ENCODE measurements at regions not wholly inside any gene's neighbourhood (a gene's known extent, or its start where the extent isn't known, plus 50 kb on each side); places are given as distances from the start of the nearest gene placed in this dataset.

GRCh38 chr20:16174311-16174710 lies 398.9 kb downstream of the KIF16B start:
- no peak for DNase-seq

GRCh38 chr20:16173044-16173443 lies 400.2 kb downstream of the KIF16B start:
- DNase-seq = no peak

- DNase-seq = no peak
These were observed 402.1 kb downstream of the KIF16B start for GRCh38 chr20:16171180-16171579.

- DNase-seq = no peak
These were observed 402.8 kb downstream of the KIF16B start for GRCh38 chr20:16170406-16170971.

DNA sequence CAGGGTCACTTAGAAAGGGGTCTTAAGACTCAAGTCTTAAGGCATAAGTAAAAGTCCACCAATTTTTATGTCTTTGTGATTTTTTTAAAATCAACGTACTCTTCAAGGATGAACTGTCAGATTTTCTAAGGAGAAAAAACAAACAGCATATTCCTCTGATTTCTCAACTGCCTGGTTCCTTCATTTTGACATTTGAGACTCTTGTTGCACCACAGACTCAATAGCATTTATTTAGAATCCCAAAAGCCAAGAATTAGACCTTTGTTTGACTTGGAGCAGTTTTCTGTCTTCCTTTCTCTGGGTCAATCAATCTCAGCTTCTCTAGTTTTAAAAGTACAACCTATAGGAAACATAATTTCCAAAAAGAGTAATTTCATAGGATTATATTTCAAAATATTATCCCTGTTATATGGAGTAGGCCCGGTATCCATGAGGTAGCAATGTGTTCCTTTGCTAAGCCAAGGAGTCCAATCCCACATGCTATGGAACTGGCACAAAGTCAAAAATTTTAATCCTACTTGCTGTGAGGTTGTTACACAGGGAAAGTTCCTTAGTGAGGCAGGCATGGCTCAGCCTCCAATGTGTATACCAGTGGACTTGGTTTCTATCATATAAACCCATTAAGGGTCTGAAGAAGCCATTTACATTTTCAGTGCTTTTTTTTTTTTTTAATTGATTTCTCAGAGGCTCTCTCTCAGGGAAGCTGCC lies 405.7 kb downstream of the KIF16B start:
- DNase-seq = no peak

DNA sequence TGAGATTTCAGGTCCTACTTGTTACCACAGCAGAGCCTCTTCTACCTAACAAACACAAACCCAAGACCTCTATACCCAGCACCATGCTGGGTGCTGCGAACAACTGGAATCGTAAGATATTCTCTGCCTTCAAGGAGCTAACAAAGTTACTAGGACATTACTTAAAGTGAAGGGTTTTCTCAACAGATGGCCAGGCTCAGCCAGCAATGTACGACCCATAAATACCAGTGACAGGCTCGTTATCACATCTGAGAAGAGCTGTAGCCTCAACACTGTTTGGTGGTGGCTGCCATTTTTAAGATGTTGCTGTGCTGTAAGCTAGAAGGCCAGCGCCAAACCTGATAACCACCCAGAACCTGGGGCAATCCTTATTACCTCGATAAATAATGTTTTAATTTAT lies 406.5 kb downstream of the KIF16B start:
- DNase-seq = no peak

DNA sequence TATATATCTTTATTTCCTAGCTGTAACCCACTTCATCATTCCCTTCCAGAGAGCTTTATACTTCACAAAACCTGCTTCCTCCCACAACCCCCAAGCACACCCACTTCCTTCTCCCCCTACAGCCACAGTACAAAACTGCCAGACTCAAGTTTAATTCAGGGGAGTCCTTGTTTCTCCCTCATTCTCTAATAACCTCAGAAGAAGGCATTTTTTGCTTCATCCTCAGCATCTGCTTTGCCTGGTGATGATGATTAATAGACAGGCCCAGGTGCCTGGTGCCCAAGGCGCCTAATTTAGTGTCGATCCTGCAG lies 414.3 kb downstream of the KIF16B start:
- DNase-seq = no peak

- DNase-seq = no peak
These were observed 414.9 kb downstream of the KIF16B start for GRCh38 chr20:16158090-16158975.

GRCh38 chr20:16147916-16148315 lies 425.3 kb downstream of the KIF16B start:
- no peak for DNase-seq

DNA sequence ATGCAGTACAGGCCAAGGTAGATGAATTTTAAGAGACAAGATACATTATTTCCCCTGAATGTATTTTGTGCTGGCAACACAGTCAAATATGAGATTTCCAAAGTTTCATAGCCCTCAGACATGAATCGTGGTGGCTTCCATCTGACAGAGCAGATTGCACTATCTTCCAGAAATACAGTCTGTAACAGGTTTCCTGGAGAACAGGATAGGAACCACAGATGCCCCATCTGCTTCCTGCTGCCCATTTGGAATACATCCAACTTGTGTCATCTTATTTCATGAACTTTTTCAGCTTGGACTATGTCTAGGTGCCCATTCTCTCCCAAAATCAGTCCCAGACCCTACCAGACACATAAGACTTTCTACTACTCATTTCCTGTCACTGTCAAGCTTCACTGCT lies 426.0 kb downstream of the KIF16B start:
- no peak for DNase-seq

GRCh38 chr20:16145919-16146318 lies 427.3 kb downstream of the KIF16B start:
- DNase-seq = no peak

DNA sequence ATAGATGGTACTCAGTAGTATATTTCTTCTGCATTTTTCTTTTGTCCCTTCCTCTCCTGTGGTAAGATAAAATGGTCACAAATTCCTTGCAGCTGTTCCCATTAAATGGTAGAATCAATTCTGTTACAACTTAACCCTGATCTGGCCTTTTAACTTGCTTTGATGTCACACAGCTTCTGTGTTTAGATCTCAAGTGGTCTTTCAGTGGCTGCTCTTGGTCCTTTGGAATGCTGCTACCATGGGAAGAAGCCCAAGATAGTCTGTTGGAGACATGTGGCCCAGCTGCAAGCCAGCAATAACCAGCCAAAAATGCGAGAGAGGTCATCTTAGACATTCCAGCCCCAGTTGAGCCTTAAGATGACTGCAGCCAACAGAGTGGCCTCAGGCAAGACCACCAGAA lies 429.7 kb downstream of the KIF16B start:
- no peak for DNase-seq

DNA sequence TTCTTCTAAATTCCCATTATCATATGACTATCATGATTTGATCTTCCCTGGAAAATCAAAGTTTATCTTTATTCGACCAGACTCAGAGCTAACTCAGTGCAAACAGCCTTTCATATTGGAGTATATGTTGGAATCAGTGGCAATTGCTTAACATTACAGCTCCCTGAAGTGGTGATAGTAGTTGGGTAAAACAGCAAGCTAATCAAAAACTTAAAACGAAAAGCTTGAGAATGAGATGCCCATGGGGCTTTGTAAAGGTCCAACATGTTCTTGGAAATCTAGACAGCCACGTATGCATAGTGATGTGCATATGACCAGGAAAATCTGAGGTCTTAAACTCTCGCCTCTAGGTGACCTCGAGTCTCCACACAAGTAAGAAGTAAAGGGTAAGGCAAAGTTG lies 437.6 kb downstream of the KIF16B start:
- no peak for DNase-seq

GRCh38 chr20:16132036-16132798 lies 441.0 kb downstream of the KIF16B start:
- no peak for DNase-seq

DNA sequence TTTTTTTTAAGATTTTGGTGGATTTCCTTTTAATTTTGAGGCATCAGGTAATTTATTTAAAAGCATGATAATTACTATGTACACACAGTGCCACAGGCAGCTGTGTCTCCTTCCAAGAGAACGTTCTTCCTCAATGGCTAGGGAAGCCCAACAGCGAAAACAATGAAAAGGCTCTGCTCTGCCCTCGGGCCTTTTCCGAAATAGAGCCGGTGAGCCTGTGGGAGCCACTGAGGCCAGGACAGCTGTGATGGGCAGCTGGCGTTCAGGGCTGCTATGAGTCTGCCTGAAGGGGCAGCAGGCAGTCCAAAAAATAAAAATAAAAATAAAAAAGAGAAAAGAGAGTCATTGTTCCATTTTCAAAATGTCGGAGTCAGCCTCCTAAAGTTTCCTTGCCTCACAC lies 443.8 kb downstream of the KIF16B start:
- no peak for DNase-seq

DNA sequence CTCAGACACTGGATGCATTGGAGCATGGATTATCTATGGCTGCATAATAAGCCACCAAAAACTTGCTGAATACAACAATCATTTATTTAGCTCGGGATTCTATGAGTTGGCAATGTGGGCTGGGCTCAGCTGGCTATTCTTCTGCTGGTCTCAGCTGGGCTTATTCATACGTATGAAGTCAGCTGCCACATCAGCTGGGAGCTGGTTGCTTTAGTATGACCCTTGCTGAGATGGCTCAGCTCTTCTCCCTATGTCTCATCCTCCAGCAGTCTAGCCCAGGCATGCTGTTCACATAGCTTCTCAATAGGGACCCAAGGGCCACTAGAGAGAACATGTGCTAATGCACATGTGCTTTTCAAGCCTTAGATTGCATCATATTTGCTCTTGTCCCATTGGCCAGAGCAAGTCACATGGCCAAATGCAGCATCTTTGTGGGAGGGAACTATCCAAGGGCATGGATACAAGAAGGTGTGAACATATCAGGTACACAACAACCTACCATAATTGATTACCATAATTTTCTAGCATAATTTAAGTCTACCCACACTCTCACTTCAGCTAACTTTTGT lies 444.6 kb downstream of the KIF16B start:
- no peak for DNase-seq

DNA sequence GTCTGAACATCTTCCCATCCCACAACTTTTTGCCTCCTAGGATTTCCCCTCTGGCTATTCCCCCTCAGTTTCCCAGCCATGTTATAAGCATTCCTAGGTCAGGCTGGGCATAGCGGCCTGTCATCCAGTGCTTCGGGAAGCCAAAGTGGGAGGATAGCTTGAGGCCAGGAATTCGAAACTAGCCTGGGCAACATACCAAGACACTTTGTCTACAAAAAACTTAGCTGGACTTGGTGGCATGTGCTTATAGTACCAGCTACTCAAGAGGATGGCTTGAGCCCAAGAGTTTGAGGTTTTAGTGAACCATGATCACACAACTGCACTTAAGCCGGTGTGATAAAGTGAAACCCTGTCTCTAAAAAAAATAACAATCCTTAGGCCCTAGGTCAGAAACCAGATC lies 447.4 kb downstream of the KIF16B start:
- no peak for DNase-seq

DNA sequence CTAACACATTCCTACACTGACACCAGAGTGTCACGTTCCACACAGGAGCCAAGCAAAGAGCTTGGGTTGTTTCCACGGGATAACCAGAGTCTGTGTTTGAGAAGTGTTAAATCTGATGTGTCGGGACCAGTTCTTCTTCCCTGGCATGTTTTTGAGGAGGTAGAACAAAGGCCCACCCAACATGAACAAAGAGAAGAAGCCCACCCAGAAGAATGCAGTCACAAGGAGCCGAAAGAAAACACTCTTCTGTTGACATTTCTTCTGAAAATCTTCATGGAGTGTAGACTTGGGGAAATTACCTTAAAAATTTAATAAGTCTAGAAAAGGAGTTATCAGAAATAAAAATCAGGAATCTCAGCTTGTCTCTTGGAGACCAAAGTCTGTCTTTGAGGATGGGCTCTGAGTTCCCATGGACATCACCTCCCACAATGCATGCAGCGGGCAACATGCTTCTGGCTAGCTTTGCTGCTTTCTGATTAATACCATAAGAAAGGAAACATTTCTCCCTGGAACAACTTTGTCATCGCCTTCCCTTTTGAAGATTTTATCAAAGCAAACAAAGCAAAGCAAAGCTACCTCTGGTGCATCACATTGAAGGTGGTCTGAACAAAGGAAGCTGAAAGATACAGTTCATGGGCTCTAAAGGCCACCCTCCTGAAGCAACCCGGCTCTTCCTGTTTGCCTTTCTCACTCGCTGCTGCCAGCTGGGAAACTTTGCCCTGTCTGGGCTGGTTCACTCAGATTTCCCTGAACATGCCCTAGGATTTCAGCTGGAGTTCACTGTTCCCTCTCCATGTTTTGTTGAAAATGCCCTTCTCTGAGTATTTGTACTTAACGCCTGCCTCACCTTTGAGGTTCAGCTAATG lies 448.1 kb downstream of the KIF16B start:
- DNase-seq = no peak

GRCh38 chr20:16124491-16124890 lies 448.8 kb downstream of the KIF16B start:
- no peak for DNase-seq

DNA sequence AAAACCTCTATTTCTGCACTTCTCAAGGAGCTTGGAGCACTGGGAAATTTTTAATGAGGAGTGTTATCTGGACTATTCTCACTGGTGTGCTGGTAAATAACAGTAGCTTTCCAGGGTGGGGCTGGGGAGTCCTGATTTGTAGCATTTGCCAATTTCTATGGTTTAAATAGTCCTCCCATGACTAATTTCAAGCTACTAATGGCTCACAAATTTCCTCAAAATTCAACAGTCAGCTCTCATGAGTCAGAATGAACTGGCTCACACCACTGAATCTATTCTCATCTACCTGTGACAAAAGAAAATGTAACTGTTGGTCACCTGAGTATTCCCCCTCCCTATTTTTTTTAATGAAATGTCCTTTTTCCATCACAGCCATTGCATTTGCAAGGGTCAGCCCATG lies 449.6 kb downstream of the KIF16B start:
- DNase-seq = no peak

DNA sequence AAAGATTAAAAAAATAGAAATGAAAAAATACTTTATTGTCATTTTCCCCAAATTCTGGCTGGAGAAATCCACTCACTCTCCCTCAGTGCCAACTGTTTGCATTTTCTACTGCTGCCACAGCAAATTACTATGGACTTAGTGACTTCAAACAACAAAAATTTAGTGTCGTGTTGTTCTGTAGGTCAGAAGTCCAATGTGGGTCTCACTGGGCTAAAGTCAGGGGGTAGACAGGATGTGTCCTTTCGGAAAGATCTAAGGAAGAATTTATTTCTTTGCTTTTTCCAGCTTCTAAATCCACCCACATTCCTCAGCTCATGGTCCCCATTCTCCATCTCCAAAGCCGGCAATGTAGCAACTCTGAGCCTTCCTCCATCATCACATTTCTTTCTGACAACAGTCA lies 453.3 kb downstream of the KIF16B start:
- DNase-seq = no peak

DNA sequence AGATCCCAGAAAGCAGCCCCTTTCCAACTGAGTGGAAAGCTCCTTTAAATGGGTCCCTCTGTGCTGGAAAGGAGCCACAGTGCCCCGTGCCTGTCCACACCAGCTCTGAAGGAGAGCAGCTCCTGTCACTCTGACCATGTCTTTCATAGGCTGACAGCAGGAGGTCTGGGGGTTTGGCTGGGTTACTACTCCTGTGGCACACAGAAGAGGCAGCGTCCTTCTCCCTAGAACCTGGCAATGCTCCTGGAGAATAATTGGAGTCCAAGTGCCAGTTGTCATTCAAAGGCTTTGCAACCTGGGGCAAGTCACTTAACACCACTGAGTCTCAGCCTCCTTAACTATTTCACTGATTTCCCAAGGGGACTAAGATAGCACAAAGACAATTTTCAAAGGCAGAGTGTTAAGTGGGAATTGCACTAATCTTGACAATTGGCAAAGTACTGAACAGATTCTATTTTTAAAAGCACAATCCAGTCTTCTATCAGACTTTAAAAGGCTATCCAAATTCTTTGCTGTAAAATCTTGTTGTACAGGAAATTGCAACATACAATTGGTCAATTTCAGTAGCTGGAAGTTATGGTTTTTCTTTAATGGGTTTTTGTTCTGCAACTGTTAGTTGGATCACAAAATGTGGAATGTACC lies 457.2 kb downstream of the KIF16B start:
- no peak for DNase-seq

All from NCI-H510A treated with DMSO at 0.1 percent for 48 hours (cell line).